Left renal cortex interstitium (tissue), 4 donors: ENCODE measurements at regions not wholly inside any gene's neighbourhood (a gene's known extent, or its start where the extent isn't known, plus 50 kb on each side); places are given as distances from the start of the nearest gene placed in this dataset.
"Not testable (repeated sequence)": the region's sequence is repeated elsewhere in the genome, so short reads cannot be mapped to it uniquely, and the experiment has no call there.

Source experiments
- DNase-seq, 4 donors: peaks; one replicate each; pipeline ENCODE4 v3.0.0-alpha.2; 2013; ENCODE audit warnings: low read depth in 4 of 4, low spot score in 2 of 4, missing footprints in 1 of 4

DNA sequence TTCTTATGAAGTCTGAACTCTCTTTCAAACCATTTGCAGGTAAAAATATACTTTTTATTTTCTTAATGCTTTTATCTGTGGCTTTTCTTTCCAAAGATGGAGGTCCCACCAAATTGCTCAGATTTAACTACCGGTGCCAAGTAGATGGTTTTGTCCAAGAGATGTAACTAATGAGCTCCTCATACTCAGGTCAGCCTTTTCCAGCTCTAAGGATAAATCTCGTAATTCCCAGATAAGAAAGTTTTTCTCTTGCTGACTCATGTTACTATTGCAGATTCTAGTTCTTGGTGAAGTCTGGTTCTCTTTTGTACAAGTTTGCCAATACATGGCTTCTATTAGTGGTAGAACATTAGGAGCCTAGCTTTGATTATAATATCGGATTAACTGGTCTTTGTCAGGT, 550.8 kb upstream of the ZNF804A start:
- no peak for DNase-seq

DNA sequence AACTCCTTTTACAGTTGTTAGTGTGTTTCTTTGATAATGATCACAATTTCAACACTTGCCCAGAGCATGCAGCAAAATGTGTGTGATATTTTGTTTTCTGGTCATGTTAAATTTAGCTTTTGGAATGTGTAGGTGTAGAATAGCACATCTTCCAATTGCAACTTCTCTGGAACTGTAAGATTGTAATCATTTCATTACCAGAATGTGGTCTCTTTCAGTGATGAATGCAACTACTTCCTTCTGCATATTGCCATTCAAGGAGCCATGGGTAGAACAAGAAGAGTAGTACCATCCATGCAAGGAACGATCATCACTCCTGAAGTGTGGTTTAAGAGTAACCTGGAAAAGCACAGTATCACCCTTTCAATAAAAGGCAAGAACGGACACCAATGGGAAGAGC, 548.8 kb upstream of the ZNF804A start:
- DNase-seq: no peak

DNA sequence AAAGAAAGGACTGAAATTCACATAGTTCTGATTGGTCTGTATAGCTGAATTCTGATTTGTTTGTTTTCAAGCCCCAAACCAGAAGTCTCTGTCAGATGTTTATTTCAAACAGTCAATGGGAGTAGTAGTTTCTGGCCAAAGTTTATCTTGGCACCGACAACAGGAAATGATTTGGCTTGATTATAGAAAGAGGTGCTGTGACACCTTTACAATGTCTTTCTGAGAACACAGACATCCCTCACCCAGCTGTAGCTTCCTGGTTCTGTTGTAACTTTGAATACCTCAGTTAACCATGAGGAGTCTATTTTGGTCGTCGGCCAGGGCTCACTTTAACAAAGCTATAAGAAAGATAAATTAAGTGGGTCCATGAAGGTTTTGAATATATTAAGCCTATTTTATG, 545.0 kb upstream of the ZNF804A start:
- no peak for DNase-seq

DNA sequence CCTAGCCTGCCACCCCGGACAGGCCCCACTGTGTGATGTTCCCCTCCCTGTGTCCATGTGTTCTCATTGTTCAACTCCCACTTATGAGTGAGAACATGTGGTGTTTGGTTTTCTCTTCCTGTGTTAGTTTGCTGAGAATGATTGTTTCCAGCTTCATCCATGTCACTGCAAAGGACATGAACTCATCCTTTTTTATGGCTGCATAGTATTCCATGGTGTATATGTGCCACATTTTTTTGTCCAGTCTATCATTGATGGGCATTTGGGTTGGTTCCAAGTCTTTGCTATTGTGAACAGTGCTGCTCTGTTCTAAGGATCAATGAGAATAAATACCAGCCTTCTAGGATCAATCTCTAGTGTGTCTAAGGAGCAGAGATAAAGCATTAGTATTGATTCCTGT, 543.9 kb upstream of the ZNF804A start:
- DNase-seq: not testable (repeated sequence)

DNA sequence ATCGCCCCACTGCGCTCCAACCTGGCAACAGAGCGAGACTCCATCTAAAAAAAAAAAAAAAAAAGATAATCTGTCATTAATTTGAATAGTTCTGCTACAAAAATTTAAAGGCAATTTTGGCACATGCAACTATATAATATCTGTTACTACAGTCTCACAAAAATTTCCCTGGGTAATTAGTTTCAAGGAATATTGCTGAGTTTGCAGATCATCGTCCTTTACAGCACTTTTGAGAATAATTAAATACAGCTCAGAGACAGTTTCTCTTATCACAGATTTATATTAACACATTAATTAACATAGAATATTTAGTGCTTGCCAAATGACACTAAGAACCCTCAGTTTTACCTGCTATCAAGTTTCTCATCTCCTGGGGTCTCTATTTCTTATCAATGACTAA, 540.4 kb upstream of the ZNF804A start:
- no peak for DNase-seq

DNA sequence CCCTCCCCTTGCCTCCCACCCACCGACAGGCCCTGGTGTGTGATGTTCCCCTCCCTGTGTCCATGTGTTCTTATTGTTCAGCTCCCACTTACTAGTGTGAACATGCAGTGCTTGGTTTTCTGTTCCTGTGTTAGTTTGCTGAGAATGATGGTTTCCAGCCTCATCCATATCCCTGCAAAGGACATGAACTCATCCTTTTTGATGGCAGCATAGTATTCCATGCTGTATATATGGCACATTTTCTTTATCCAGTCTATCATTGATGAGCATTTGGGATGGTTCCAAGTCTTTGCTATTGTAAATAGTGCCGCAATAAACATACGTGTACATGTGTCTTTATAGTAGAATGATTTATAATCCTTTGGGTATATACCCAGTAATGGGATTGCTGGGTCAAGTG, 538.1 kb upstream of the ZNF804A start:
- DNase-seq: not testable (repeated sequence)

DNA sequence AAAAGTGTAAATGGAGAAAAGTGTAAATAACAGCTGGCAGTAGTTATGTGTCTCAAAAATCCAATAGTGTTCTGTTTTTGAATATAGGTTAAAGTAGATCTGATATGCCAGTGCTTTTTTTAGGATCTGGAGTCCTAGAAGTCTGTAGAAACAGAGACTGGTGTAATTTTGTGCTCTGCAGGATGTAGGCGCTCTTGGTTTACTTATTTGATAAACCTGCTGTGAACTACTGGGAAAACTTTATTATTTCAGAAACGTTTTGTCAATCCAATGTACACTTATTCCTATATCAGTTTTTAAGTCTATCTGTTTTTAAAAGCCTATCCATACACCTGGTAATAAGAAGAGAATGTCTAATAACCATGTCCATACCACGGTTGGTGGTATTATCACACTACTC, 530.8 kb upstream of the ZNF804A start:
- DNase-seq: no peak

DNA sequence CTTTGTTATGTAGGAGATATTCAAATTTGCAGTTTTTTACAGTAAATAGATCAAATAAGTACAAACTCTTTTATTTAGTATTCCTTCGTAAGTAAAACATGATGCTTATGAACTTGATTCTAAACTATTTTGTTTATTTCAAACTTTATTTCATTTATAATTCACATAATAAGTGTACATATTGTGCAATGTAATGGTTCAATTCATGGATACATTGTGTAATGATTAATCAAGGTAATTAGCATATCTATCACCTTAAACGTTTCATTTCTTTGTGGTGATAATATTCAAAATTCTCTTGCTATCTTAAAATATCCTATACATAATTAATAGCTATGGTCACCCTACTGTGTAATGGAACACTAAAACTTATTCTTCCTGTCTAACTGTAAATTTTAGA, 525.9 kb upstream of the ZNF804A start:
- DNase-seq: no peak

DNA sequence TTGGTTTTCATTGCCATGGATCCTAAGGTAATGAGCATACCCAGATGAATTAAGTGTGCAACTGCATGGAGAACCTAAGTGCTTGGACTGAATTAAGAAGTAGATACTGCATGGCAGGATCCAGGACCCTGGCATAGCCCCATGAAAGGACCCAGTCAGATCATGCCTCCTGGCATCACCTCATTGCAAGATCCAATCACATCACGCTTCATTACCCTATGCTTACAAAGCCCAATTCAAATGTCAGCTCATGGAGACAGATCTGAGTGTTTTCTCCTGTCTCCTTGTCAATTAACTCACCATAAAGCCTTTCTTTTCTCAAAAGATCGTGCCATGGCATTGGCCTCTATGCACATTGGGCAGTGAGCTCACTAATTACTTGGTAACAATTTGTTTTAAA, 519.8 kb upstream of the ZNF804A start:
- DNase-seq: no peak

DNA sequence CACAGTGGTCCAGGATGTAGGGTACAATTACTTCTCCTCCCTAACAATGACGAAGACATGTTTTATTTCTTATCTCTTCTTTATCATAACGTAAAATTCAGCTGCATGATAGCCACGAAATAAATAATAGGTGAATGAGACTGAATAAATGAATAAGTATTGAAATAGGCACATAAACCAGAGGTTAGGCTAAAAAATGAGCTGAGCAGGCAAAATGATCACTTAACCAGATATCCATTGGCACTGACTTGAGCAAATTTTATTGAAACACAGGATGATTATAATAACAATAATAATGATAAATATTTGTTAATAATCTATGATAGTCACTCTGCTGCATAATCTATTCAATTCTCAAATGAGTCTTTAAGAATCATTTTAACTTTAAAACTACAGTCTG, 506.9 kb upstream of the ZNF804A start:
- DNase-seq: no peak

DNA sequence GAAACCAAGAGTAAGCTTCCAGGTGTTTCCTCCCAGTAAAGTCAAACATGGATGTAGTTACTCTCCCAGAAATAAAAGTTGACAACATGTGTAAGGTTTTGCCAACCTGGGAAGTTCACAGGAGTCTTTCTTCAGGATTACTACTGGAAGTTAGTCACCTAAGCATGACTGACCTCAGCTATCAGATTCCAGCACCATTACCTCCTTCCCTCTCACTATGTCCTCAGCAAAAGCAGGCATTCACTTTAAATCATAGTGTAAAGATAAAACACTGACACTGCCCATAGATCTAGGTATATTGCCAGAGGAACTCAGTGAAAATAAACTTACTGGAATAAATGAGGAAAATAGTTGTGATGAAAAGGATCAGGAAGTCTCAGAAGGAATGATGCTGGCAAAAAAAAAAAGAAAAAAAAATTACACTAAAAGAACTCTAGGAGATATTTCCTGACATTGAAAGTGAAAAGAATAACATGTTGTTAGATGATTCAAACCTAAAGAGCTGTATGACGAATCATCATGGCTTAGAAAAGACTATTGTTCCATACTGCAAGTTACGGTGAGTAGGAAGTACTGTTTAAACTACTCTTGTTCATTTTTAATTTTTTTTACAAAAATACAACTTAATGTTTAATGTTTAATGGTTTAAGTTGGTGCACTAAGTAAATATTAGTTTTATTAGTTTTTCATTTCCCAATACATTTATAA, 484.5 kb upstream of the ZNF804A start:
- no peak for DNase-seq

DNA sequence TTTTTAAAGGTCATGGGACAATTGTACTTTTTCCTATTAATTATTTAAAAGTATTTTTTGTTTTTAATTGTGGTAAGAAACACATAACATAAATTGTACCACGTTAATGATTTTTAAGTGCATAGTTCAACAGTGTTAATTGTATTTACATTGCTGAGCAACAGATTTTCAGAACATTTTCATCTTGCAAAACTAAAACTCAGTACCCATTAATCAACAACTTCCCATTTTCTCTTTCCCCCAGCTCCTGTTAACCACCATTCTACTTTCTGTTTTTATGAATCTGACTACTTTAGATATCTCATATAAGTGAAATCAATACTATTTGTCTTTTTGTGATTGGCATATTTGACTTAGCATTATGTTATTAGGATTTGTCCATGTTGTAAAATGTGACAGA, 483.9 kb upstream of the ZNF804A start:
- DNase-seq: no peak

DNA sequence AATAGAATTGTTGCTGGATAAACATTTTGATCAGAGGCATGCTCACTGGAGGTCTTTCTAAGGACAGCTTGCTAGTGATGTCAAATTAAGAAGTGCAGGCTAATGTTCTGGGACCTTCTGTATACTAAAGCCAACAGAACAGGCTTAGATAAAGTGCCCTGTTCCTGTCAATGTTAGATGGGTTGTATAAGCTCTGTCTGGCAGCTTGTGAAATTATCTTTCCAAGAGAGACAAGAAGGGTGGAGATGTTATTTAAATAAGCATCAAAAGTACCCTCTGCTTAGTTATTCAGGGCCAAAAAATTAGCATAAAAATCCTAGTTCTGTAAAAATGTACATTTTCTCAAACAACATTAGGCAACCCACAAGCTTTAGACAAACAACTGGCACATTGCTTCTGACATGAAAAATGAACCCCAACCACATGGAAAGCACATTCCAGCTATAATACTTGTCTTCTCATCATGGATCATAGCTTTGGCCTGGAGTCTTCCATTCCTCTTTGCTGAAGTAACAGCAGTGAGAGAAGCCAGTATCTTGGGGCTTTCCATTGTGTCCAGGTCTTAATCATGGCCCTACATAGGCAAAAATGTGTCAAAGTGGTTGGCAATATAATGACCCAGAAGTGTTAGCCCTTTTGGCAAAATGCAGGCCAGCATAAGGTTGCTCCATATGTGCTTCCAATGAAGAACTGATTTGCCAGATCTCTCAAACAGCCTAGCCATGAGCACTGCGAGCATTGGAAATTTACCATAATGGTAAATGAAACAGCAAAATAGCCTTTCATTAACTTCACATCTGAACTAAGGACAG, 478.1 kb upstream of the ZNF804A start:
- no peak for DNase-seq

DNA sequence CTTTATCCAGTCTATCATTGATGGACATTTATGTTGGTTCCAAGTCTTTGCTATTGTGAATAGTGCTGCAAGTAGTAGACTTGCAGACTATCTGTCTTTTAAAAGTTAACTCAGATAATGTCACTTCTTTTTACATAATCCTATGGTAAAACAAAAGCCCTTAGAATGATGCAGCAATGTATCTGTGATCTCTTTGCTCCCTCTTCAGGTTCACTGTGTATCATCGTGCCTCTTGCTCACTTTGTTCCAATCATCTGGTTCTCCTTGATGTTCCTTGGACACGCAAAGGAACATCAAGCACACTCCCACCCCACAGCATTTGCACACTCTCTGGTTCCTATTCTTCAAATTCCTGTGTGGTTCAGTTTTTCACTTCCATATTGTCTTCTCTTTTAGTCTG, 472.5 kb upstream of the ZNF804A start:
- no peak for DNase-seq

DNA sequence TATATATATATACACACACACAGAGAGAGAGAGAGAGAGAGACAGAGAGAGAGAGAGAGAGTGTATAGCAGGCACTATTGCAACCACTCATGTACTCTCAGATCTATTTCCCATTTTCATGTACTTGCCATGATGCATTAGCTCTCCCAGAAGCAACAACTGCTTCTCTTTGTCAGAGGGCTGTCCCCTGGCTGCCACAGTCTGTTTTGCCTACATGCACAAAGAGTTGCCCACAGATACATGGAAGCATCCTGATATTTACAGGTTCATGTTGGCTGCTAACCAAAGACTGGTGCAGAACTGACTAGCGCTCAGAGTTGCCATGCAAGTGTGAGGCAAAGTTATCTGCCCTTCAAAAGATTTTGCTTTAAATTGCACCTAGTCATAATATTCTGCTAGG, 469.3 kb upstream of the ZNF804A start:
- DNase-seq: no peak

DNA sequence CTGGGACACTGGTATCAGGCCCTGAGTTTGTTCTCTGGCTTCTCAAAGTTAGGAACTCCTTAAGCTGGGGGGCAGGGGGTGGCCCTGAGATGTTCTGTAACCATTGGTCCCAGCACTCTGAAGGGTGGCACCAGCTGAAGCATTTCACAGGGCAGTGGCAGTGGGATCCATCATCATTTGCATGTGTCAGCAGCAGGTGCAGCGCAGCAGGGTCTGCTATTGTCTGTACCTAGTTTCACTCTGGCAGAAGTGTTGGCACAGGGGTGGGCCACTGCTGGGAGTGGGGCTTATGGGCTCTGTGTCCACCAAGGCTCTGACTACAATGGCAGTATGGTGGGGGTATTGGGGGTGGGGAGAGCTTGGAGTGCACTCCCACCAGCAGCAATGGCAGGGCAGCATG, 460.4 kb upstream of the ZNF804A start:
- DNase-seq: no peak

DNA sequence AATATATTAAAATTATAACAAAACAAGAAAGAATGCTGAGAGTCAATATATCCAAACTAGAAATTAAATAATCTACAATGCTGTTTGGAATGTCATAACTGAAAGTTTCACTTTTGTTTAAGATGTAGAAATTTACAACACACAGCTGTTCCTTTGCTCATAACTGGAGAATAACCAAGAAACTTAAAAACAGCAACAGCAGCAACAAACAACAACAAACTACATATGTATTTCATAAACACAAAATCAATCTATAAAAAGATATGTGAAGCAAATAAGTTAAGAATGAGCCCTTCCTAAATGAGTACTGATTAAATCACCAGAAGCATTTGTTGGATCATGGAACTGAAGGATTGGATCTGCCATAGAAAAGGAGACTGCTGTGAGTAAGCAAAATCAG, 456.5 kb upstream of the ZNF804A start:
- DNase-seq: no peak

DNA sequence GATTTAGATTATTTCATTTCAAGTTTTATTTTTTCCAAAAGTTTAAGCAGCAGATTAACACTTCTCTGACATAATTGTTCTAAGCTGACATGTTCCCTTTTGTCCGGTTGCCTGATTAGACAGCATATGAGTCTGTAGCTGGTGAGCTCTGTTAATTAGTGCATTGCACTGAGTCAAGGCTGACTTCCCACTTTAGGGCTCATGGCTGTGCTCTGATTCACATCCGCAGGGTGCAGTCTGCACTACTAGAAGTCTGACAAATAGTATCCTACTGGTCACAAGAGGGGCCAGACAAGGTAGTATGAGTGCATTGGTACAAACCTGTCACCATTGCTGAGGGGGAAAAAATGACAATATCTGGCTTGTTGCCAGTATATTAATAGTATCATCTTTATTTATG, 443.9 kb upstream of the ZNF804A start:
- no peak for DNase-seq

DNA sequence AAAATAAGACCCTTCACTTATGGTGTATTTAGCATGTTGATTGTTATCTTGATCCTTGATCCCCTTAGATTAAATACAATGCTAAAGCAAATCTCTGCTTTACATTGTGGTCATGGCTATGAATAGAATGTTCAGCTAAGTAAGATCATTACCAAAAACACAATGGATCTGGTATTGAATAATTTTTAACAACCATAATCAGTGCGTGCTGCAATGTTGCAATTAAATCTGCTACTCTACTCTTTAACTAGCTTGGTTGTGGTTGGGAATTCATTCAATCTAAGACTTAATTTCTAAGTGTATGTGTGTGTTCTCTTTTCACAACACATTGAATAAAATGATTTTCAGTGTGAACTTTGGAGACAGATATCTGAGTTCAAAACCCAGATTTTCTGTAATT, 442.5 kb upstream of the ZNF804A start:
- DNase-seq: no peak

DNA sequence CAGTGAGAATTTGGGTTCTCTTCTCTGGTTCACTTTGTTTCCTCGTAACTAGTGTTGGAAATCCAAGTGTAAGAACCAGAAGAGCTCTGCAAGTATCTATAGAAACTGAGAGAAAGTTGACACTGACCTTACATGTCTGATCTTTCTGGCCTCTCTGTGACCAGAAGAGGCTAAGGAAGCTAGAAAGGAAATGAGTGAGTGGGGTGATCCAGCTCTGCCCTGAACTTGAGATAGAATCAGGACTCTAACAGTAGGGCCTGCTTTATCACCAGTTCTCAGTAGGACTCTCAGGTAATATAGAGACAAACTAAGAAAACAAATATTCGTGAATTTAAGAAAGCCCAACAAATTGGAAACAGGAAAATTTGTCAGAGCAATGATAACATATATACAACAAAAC, 441.2 kb upstream of the ZNF804A start:
- no peak for DNase-seq

DNA sequence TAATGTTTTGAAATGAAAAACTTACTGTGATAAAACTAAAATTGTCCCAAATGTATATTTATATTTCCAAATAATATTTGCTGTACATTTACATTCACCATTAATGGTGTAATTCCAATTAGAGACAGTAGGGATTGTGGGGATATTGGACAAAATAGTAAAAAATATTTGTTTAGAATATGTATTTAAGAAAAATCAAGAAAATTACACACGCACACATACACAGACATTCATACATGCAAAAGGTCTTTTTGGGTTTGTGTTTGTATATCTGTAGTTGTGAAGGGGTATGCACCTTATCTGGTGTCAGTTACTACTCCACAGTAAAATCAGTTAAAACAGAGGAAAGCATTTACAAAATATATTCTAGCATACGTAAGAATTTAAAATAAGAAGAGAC, 435.9 kb upstream of the ZNF804A start:
- DNase-seq: no peak

DNA sequence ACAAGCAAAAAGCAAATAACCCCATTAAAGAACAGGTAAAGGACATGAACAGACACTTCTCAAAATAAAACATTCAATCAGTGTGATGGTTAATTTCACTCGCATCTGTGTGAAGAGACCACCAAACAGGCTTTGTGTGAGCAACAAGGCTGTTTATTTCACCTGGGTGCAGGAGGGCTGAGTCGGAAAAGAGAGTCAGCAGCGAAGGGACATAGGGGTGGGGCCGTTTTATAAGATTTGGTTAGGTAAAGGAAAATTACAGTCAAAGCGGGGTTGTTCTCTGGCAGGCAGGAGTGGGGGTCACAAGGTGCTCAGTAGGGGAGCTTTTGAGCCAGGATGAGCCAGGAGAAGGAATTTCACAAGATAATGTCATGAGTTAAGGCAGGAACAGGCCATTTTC, 429.5 kb upstream of the ZNF804A start:
- DNase-seq: not testable (repeated sequence)
